ENCODE measurements at regions not wholly inside any gene's neighbourhood (a gene's known extent, or its start where the extent isn't known, plus 50 kb on each side); places are given as distances from the start of the nearest gene placed in this dataset.
"Not testable (repeated sequence)": the region's sequence is repeated elsewhere in the genome, so short reads cannot be mapped to it uniquely, and the experiment has no call there.

GRCh38 chr2:12552092-12552491 is 164.6 kb upstream of the TRIB2 start:
- TF ChIP-seq JUND (IDR thresholded peaks at IDR 0.05; ENCODE audit: low read depth), result no peak
- in situ Hi-C loops (cut with HindIII; ENCODE audit: low pct_unique_long_range_greater_than_20kb, low sequenced_read_pairs), result no loop called here
- no peak for DNase-seq (ENCODE audit: low read depth in 1 of 2, low spot score in 1 of 2)

GRCh38 chr2:12554224-12555011 is 162.3 kb upstream of the TRIB2 start:
- DNase-seq (ENCODE audit: low read depth in 1 of 2, low spot score in 1 of 2), result no peak
- in situ Hi-C loops (cut with HindIII; ENCODE audit: low pct_unique_long_range_greater_than_20kb, low sequenced_read_pairs), result no loop called here
- TF ChIP-seq JUND (IDR thresholded peaks at IDR 0.05; ENCODE audit: low read depth), result no peak

- in situ Hi-C loops (cut with HindIII; ENCODE audit: low pct_unique_long_range_greater_than_20kb, low sequenced_read_pairs), result no loop called here
- no peak for DNase-seq (ENCODE audit: low read depth in 1 of 2, low spot score in 1 of 2)
- TF ChIP-seq JUND (IDR thresholded peaks at IDR 0.05; ENCODE audit: low read depth), result no peak
Observed at GRCh38 chr2:12555012-12555645, 161.6 kb upstream of the TRIB2 start.

- TF ChIP-seq JUND (IDR thresholded peaks at IDR 0.05; ENCODE audit: low read depth), result no peak
- in situ Hi-C loops (cut with HindIII; ENCODE audit: low pct_unique_long_range_greater_than_20kb, low sequenced_read_pairs), result no loop called here
- DNase-seq (ENCODE audit: low read depth in 1 of 2, low spot score in 1 of 2), result no peak
Observed at GRCh38 chr2:12556762-12557161, 160.0 kb upstream of the TRIB2 start.

- in situ Hi-C loops (cut with HindIII; ENCODE audit: low pct_unique_long_range_greater_than_20kb, low sequenced_read_pairs), result no loop called here
- no peak for TF ChIP-seq JUND (IDR thresholded peaks at IDR 0.05; ENCODE audit: low read depth)
Observed at GRCh38 chr2:12557688-12558087, 159.0 kb upstream of the TRIB2 start.

GRCh38 chr2:12558519-12558918 is 158.2 kb upstream of the TRIB2 start:
- in situ Hi-C loops (cut with HindIII; ENCODE audit: low pct_unique_long_range_greater_than_20kb, low sequenced_read_pairs), result no loop called here
- DNase-seq (ENCODE audit: low read depth in 1 of 2, low spot score in 1 of 2), result no peak
- no peak for TF ChIP-seq JUND (IDR thresholded peaks at IDR 0.05; ENCODE audit: low read depth)

More at GRCh38 chr2:12557688-12558087, 159.0 kb upstream of the TRIB2 start:
- no peak for DNase-seq (ENCODE audit: low read depth in 1 of 2, low spot score in 1 of 2)

GRCh38 chr2:12560618-12561017 is 156.1 kb upstream of the TRIB2 start:
- in situ Hi-C loops (cut with HindIII; ENCODE audit: low pct_unique_long_range_greater_than_20kb, low sequenced_read_pairs), result no loop called here
- TF ChIP-seq JUND (IDR thresholded peaks at IDR 0.05; ENCODE audit: low read depth), result no peak
- DNase-seq (ENCODE audit: low read depth in 1 of 2, low spot score in 1 of 2), result no peak

GRCh38 chr2:12567411-12567810 is 149.3 kb upstream of the TRIB2 start:
- TF ChIP-seq JUND (IDR thresholded peaks at IDR 0.05; ENCODE audit: low read depth), result no peak
- no peak for DNase-seq (ENCODE audit: low read depth in 1 of 2, low spot score in 1 of 2)
- in situ Hi-C loops (cut with HindIII; ENCODE audit: low pct_unique_long_range_greater_than_20kb, low sequenced_read_pairs), result no loop called here

GRCh38 chr2:12569510-12569909 is 147.2 kb upstream of the TRIB2 start:
- DNase-seq (ENCODE audit: low read depth in 1 of 2, low spot score in 1 of 2); in situ Hi-C loops (cut with HindIII; ENCODE audit: low pct_unique_long_range_greater_than_20kb, low sequenced_read_pairs): not testable (repeated sequence)

- DNase-seq (ENCODE audit: low read depth in 1 of 2, low spot score in 1 of 2); in situ Hi-C loops (cut with HindIII; ENCODE audit: low pct_unique_long_range_greater_than_20kb, low sequenced_read_pairs): not testable (repeated sequence)
Observed at GRCh38 chr2:12569929-12570328, 146.8 kb upstream of the TRIB2 start.

GRCh38 chr2:12577091-12577490 is 139.6 kb upstream of the TRIB2 start:
- no peak for TF ChIP-seq JUND (IDR thresholded peaks at IDR 0.05; ENCODE audit: low read depth)
- in situ Hi-C loops (cut with HindIII; ENCODE audit: low pct_unique_long_range_greater_than_20kb, low sequenced_read_pairs), result no loop called here
- DNase-seq (ENCODE audit: low read depth in 1 of 2, low spot score in 1 of 2), result no peak

- no peak for DNase-seq (ENCODE audit: low read depth in 1 of 2, low spot score in 1 of 2)
- in situ Hi-C loops (cut with HindIII; ENCODE audit: low pct_unique_long_range_greater_than_20kb, low sequenced_read_pairs), result no loop called here
- TF ChIP-seq JUND (IDR thresholded peaks at IDR 0.05; ENCODE audit: low read depth), result no peak
Observed at GRCh38 chr2:12577567-12578253, 139.0 kb upstream of the TRIB2 start.

- in situ Hi-C loops (cut with HindIII; ENCODE audit: low pct_unique_long_range_greater_than_20kb, low sequenced_read_pairs), result no loop called here
- TF ChIP-seq JUND (IDR thresholded peaks at IDR 0.05; ENCODE audit: low read depth), result no peak
- DNase-seq (ENCODE audit: low read depth in 1 of 2, low spot score in 1 of 2), result no peak
Observed at GRCh38 chr2:12579018-12579417, 137.7 kb upstream of the TRIB2 start.
